Neural progenitor cell (in vitro differentiated cells): ENCODE measurements at regions not wholly inside any gene's neighbourhood (a gene's known extent, or its start where the extent isn't known, plus 50 kb on each side); places are given as distances from the start of the nearest gene placed in this dataset.

ENCODE experiments used
- EZH2phosphoT487 ChIP-seq: fragments of 200-600 bp; sonication (generic); IDR thresholded peaks from 2 replicates; pipeline ENCODE4 v1.6.1; 2017; ENCODE audit warnings: antibody characterized with exemption
- TF ChIP-seq, protein P1 (sequence below): fragments of 200-600 bp; sonication (generic); IDR thresholded peaks from 2 replicates; pipeline ENCODE4 v1.5.1; 2017; ENCODE audit warnings: antibody characterized with exemption, mild to moderate bottlenecking

GRCh38 chr9:81814794-81815464 lies 113.3 kb upstream of the SPATA31D4 start:
- TF ChIP-seq, protein P1, sequence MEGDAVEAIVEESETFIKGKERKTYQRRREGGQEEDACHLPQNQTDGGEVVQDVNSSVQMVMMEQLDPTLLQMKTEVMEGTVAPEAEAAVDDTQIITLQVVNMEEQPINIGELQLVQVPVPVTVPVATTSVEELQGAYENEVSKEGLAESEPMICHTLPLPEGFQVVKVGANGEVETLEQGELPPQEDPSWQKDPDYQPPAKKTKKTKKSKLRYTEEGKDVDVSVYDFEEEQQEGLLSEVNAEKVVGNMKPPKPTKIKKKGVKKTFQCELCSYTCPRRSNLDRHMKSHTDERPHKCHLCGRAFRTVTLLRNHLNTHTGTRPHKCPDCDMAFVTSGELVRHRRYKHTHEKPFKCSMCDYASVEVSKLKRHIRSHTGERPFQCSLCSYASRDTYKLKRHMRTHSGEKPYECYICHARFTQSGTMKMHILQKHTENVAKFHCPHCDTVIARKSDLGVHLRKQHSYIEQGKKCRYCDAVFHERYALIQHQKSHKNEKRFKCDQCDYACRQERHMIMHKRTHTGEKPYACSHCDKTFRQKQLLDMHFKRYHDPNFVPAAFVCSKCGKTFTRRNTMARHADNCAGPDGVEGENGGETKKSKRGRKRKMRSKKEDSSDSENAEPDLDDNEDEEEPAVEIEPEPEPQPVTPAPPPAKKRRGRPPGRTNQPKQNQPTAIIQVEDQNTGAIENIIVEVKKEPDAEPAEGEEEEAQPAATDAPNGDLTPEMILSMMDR: no peak
- TF ChIP-seq EZH2phosphoT487: peak; percentile 28
